ENCODE measurements at regions not wholly inside any gene's neighbourhood (a gene's known extent, or its start where the extent isn't known, plus 50 kb on each side); places are given as distances from the start of the nearest gene placed in this dataset.

- ATAC-seq, result no peak
Observed at GRCh38 chr2:18925296-18925695, 335.9 kb upstream of the NT5C1B start.

GRCh38 chr2:18924886-18925285 lies 335.5 kb upstream of the NT5C1B start:
- intact Hi-C loops (cut with DNase I), result no loop called here
- no peak for DNase-seq

More at GRCh38 chr2:18925296-18925695, 335.9 kb upstream of the NT5C1B start:
- intact Hi-C loops (cut with DNase I), result no loop called here
- no peak for TF ChIP-seq CTCF (IDR thresholded peaks at IDR 0.05)
- Histone ChIP-seq H3K9me3 (no peaks in the 10 kb centered on the region), H3K4me1 (no peaks in the 10 kb centered on the region), H3K27me3 (no peaks in the 10 kb centered on the region), H3K36me3 (no peaks in the 10 kb centered on the region), H3K4me3 (no peak overlapping the region), H3K27ac (no peak overlapping the region)
- no peak for DNase-seq

DNA sequence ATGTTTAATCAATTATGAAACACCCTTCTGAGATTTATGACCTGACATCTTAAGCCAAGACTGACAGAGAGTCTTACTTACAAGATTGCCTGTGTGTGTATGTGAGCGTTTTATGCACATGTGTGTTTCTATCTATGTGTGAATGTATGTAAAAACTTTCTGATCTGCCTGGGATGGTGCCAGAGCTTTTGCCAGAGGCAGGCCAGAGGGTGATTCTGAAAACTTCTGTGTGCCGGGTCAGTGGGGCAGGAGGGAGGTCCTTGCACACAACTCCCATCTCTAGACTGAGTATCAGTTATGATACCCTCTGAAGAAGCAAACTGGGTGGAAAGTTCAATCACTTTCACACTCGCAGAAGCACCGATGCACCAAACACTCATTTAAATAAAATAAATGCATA lies 335.0 kb upstream of the NT5C1B start:
- intact Hi-C loops (cut with DNase I), result no loop called here
- H3K4me1 ChIP-seq, result no peaks in the 10 kb centered on the region
- no peaks in the 10 kb centered on the region for H3K9me3 ChIP-seq
- ATAC-seq (no peak), DNase-seq (no peak)
- H3K27me3 ChIP-seq, result no peaks in the 10 kb centered on the region
- no peak overlapping the region for H3K4me3 ChIP-seq
- TF ChIP-seq CTCF (IDR thresholded peaks at IDR 0.05), result no peak
- H3K36me3 ChIP-seq, result no peaks in the 10 kb centered on the region
- no peak overlapping the region for H3K27ac ChIP-seq

More at GRCh38 chr2:18924886-18925285, 335.5 kb upstream of the NT5C1B start:
- Histone ChIP-seq H3K27me3 (no peaks in the 10 kb centered on the region), H3K4me3 (no peak overlapping the region), H3K4me1 (no peaks in the 10 kb centered on the region), H3K36me3 (no peaks in the 10 kb centered on the region), H3K27ac (no peak overlapping the region), H3K9me3 (no peaks in the 10 kb centered on the region)
- no peak for ATAC-seq
- no peak for TF ChIP-seq CTCF (IDR thresholded peaks at IDR 0.05)

DNA sequence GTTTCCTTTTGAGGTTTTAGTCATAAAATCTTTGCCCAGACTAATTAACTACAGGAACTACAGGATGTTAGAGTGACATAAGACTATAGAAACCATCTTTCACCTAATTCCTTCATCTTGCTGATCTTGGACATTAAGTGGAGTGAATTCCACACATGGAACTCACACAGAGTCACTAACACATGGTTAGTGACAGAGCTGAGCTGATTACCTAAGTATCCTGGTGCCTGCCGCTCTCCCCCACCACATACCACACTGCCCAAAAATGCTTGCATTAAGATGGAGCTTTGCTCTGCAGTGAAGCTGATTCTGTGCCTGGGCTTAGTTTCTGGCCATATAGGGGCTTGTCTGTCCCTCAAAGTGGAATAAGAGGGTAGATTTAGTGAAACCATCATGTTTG lies 332.9 kb upstream of the NT5C1B start:
- no peaks in the 10 kb centered on the region for H3K27me3 ChIP-seq

DNA sequence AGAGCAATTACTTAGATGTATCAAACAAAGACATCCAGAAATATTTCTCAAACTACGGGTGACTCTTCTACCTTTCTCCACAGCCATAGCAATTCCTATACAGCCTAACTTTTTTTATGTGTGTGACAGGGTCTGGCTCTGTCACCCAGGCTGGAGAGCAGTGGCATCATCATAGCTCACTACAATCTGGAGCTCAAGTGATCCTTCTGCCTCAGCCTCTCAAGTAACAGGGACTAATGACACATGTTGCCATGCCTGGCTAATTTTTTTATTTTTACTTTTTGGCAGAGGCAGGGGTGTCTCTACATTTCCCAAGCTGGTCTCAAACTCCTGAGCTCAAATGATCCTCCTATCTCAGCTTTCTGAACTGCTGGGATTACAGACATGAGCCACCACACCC lies 328.9 kb upstream of the NT5C1B start:
- no peaks in the 10 kb centered on the region for H3K9me3 ChIP-seq
- intact Hi-C loops (cut with DNase I), result no loop called here
- ATAC-seq (no peak), DNase-seq (no peak)
- no peak for TF ChIP-seq CTCF (IDR thresholded peaks at IDR 0.05)
- H3K4me3 ChIP-seq, result no peak overlapping the region
- H3K36me3 ChIP-seq, result no peaks in the 10 kb centered on the region
- H3K27ac ChIP-seq, result no peak overlapping the region
- H3K4me1 ChIP-seq, result no peaks in the 10 kb centered on the region
- no peaks in the 10 kb centered on the region for H3K27me3 ChIP-seq

More for the DNA sequence above, 332.9 kb upstream of the NT5C1B start:
- intact Hi-C loops (cut with DNase I), result no loop called here
- no peak overlapping the region for H3K27ac ChIP-seq
- no peaks in the 10 kb centered on the region for H3K9me3 ChIP-seq
- no peak overlapping the region for H3K4me3 ChIP-seq
- DNase-seq (no peak), ATAC-seq (no peak)
- H3K4me1 ChIP-seq, result no peaks in the 10 kb centered on the region
- TF ChIP-seq CTCF (IDR thresholded peaks at IDR 0.05), result no peak
- H3K36me3 ChIP-seq, result no peaks in the 10 kb centered on the region

- no peak for ATAC-seq
- intact Hi-C loops (cut with DNase I), result no loop called here
- Histone ChIP-seq H3K27me3 (no peaks in the 10 kb centered on the region), H3K4me3 (no peak overlapping the region), H3K4me1 (no peaks in the 10 kb centered on the region), H3K27ac (no peak overlapping the region), H3K9me3 (no peaks in the 10 kb centered on the region), H3K36me3 (no peaks in the 10 kb centered on the region)
- DNase-seq, result no peak
- no peak for TF ChIP-seq CTCF (IDR thresholded peaks at IDR 0.05)
Observed at GRCh38 chr2:18915227-18915626, 325.9 kb upstream of the NT5C1B start.

Measured in upper lobe of right lung (tissue), 1 donor.